OCI-LY7 (cell line): ENCODE measurements at regions not wholly inside any gene's neighbourhood (a gene's known extent, or its start where the extent isn't known, plus 50 kb on each side); places are given as distances from the start of the nearest gene placed in this dataset.

ENCODE experiments used
- BruUV-seq: library from RNA; stranded (reverse); fragments of 400-500 nt; replicated peaks from 2 replicates; lab custom pipeline; 2021; lab: Mats Ljungman, UMichigan
- CTCF ChIA-PET: fragments of 300-600 bp; sonication (Branson Sonifier 250); formaldehyde crosslinking; loops from one replicate; lab custom pipeline; 2022; ENCODE audit warnings: antibody characterized with exemption; ENCODE audit not compliant: unreplicated experiment; lab: Charles Lee
- POLR2A ChIA-PET: fragments of 300-600 bp; sonication (Branson Sonifier 250); formaldehyde crosslinking; loops from one replicate; lab custom pipeline; 2022; ENCODE audit warnings: antibody characterized with exemption; lab: Charles Lee
- DNase-seq: peaks from one replicate; pipeline ENCODE4 v3.0.0-alpha.2; 2015; ENCODE audit warnings: low spot score
- H2AFZ ChIP-seq: fragments of 200-600 bp; sonication (generic), shearing (Covaris generic); 2 replicates; pipeline ENCODE4 v1.6.1; 2014; ENCODE audit warnings: mild to moderate bottlenecking, antibody characterized with exemption, low read length, moderate library complexity
- H3K27ac ChIP-seq: fragments of 200-600 bp; sonication (generic); 2 replicates; pipeline ENCODE4 v1.5.1; 2014; ENCODE audit warnings: mixed run types, low read depth, mild to moderate bottlenecking, moderate library complexity, low read length, inconsistent platforms; ENCODE audit not compliant: poor library complexity, severe bottlenecking
- H3K36me3 ChIP-seq: fragments of 200-600 bp; sonication (generic); 2 replicates; pipeline ENCODE4 v1.6.1; 2014; ENCODE audit warnings: mild to moderate bottlenecking, antibody characterized with exemption, low read length, moderate library complexity, mixed read lengths; ENCODE audit not compliant: insufficient read depth
- H3K4me1 ChIP-seq: fragments of 200-600 bp; sonication (generic); 2 replicates; pipeline ENCODE4 v1.5.1; 2014; ENCODE audit warnings: mild to moderate bottlenecking, low read length; ENCODE audit not compliant: insufficient read depth, poor library complexity, severe bottlenecking
- H3K4me2 ChIP-seq: fragments of 200-600 bp; sonication (generic); 2 replicates; pipeline ENCODE4 v1.6.1; 2014; ENCODE audit warnings: mild to moderate bottlenecking, low read length
- H3K4me3 ChIP-seq: fragments of 200-600 bp; sonication (generic); 2 replicates; pipeline ENCODE4 v1.5.1; 2014; ENCODE audit warnings: mild to moderate bottlenecking, low read depth, low read length; ENCODE audit not compliant: poor library complexity, severe bottlenecking
- H3K79me2 ChIP-seq: fragments of 200-600 bp; sonication (generic); 2 replicates; pipeline ENCODE4 v1.6.1; 2016; ENCODE audit warnings: low read depth, mild to moderate bottlenecking, low read length, moderate library complexity, mixed read lengths; ENCODE audit not compliant: insufficient read depth
- H3K9me2 ChIP-seq: fragments of 200-600 bp; sonication (generic); 2 replicates; pipeline ENCODE4 v1.6.1; 2016; ENCODE audit warnings: mild to moderate bottlenecking, low read length, mixed read lengths; ENCODE audit not compliant: insufficient read depth
- H3K9me3 ChIP-seq: fragments of 200-600 bp; sonication (generic); 2 replicates; pipeline ENCODE4 v1.6.1; 2014; ENCODE audit warnings: mild to moderate bottlenecking, mixed run types, low read length, mixed read lengths
- H4K20me1 ChIP-seq: fragments of 200-600 bp; sonication (generic); 2 replicates; pipeline ENCODE4 v1.6.1; 2014; ENCODE audit warnings: mild to moderate bottlenecking, antibody characterized with exemption, low read length, moderate library complexity, mixed read lengths; ENCODE audit not compliant: insufficient read depth
- EZH2phosphoT487 ChIP-seq: fragments of 200-600 bp; sonication (generic); IDR thresholded peaks from 2 replicates; pipeline ENCODE4 v1.6.1; 2018; ENCODE audit warnings: low read depth, borderline replicate concordance, mild to moderate bottlenecking, mixed run types, antibody characterized with exemption, low read length, moderate library complexity, mixed read lengths
- intact Hi-C: fragments of 100-400 bp; cut with micrococcal nuclease; formaldehyde crosslinking; loops from one replicate; pipeline ENCODE4 v1.10.0; 2022; ENCODE audit not compliant: unreplicated experiment
- TF ChIP-seq, protein P1 (sequence below): fragments of 200-600 bp; sonication (generic); conservative IDR thresholded peaks from 2 replicates; pipeline ENCODE4 v1.5.1; 2014; ENCODE audit warnings: mild to moderate bottlenecking, antibody characterized with exemption, low read length, moderate library complexity, mixed read lengths

DNA sequence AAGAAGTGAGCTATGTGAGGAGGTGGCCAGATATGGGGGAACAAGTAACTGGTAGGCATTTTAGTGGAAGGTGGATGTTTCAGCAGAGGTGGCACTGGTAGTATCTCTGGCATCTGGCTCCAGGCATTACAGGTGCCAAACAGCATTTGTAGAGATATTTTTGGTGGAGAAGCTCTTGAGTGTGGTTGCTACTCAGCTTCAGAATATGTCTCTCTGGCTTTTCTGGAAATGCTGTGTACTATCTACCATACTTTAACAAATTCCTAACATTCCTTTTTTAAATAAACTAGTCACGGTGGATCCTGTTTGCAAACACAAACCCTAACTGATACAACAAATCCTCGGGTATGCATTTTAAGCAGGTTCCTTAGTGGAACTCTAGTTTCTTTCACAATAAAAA is 128.0 kb downstream of the BARX2 start:
- TF ChIP-seq, protein P1, sequence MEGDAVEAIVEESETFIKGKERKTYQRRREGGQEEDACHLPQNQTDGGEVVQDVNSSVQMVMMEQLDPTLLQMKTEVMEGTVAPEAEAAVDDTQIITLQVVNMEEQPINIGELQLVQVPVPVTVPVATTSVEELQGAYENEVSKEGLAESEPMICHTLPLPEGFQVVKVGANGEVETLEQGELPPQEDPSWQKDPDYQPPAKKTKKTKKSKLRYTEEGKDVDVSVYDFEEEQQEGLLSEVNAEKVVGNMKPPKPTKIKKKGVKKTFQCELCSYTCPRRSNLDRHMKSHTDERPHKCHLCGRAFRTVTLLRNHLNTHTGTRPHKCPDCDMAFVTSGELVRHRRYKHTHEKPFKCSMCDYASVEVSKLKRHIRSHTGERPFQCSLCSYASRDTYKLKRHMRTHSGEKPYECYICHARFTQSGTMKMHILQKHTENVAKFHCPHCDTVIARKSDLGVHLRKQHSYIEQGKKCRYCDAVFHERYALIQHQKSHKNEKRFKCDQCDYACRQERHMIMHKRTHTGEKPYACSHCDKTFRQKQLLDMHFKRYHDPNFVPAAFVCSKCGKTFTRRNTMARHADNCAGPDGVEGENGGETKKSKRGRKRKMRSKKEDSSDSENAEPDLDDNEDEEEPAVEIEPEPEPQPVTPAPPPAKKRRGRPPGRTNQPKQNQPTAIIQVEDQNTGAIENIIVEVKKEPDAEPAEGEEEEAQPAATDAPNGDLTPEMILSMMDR, result no peak
- TF ChIP-seq EZH2phosphoT487, result no peak
- H3K4me1 ChIP-seq, result no peaks in the 10 kb centered on the region
- H4K20me1 ChIP-seq, result no peaks in the 10 kb centered on the region
- H3K4me3 ChIP-seq, result no peak overlapping the region
- H3K27ac ChIP-seq, result no peak overlapping the region
- H3K9me2 ChIP-seq, result no peaks in the 10 kb centered on the region
- H2AFZ ChIP-seq, result no peak overlapping the region
- no peaks in the 10 kb centered on the region for H3K36me3 ChIP-seq
- DNase-seq, result no peak
- ChIA-PET POLR2A (no interaction called here), CTCF (no interaction called here)
- H3K79me2 ChIP-seq, result no peaks in the 10 kb centered on the region
- no peak overlapping the region for H3K4me2 ChIP-seq
- BruUV-seq, result no TSS peak
- intact Hi-C loops, result no loop called here
- no peaks in the 10 kb centered on the region for H3K9me3 ChIP-seq

DNA sequence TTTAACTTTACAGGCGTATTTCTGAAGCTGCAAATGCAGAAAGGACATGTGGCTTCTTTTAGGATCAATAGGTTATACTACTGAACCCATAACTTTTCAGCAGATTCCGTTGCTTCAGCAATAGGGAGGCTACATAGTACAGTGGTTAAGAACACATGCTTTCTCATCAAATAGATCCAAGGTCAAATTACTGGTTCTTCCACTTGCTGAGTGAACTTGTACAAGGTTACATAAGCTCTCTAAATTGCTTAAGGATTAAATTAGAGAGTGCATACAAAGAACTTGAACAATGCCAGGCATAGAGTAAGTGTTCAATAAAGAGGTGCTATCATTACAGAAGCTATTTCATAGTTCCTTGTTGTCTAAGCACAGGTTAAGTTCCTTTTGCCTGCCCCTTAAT is 129.6 kb downstream of the BARX2 start:
- Histone ChIP-seq H3K9me2 (no peaks in the 10 kb centered on the region), H4K20me1 (no peaks in the 10 kb centered on the region), H3K4me2 (no peak overlapping the region), H3K79me2 (no peaks in the 10 kb centered on the region), H3K4me1 (no peaks in the 10 kb centered on the region), H3K4me3 (no peak overlapping the region), H2AFZ (no peak overlapping the region), H3K27ac (no peak overlapping the region), H3K9me3 (no peaks in the 10 kb centered on the region), H3K36me3 (no peaks in the 10 kb centered on the region)
- DNase-seq, result no peak
- intact Hi-C loops, result no loop called here
- no peak for TF ChIP-seq EZH2phosphoT487
- TF ChIP-seq, protein P1, result no peak
- BruUV-seq, result no TSS peak
- POLR2A ChIA-PET, result interaction anchor here (0.6 kb wide), 1 partner anchor 168 kb away, joined by 3 read pairs; no protein-coding TSS in a partner anchor
- CTCF ChIA-PET, result no interaction called here

DNA sequence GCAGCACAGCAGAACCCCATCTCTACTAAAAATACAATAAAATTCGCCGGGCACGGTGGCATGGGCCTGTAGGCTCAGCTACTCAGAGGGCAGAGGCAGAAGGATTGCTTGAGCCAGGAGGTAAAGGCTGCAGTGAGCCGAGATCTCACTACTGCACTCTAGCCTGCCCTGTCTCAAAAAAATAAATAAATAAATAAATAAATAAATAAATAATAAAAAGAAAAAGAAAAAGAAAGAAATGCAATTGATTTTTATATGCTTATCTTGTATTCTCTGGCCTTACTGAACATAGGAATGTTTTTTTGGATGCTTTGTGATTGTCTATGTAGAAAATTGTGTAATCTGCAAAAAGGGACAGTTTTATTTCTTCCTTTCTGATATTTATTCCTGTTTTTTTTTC is 132.5 kb downstream of the BARX2 start:
- H3K36me3 ChIP-seq, result no peaks in the 10 kb centered on the region
- H3K27ac ChIP-seq, result no peak overlapping the region
- CTCF ChIA-PET, result no interaction called here
- intact Hi-C loops, result no loop called here
- BruUV-seq, result no TSS peak
- no peaks in the 10 kb centered on the region for H4K20me1 ChIP-seq
- TF ChIP-seq, protein P1, result no peak
- TF ChIP-seq EZH2phosphoT487, result no peak
- no peaks in the 10 kb centered on the region for H3K79me2 ChIP-seq
- no peaks in the 10 kb centered on the region for H3K4me1 ChIP-seq
- H3K9me3 ChIP-seq, result no peaks in the 10 kb centered on the region
- DNase-seq, result no peak
- H3K4me3 ChIP-seq, result no peak overlapping the region
- POLR2A ChIA-PET, result no interaction called here
- H2AFZ ChIP-seq, result no peak overlapping the region
- no peak overlapping the region for H3K4me2 ChIP-seq
- H3K9me2 ChIP-seq, result no peaks in the 10 kb centered on the region
